HL-60 (cell line): ENCODE measurements at regions not wholly inside any gene's neighbourhood (a gene's known extent, or its start where the extent isn't known, plus 50 kb on each side); places are given as distances from the start of the nearest gene placed in this dataset.

ENCODE experiments used
- DNase-seq, 2 experiments: peaks; one replicate each; pipeline ENCODE4 v3.0.0-alpha.2; 2010 to 2020; ENCODE audit warnings: low read depth in 1 of 2, low spot score in 1 of 2
- H3K27ac ChIP-seq: fragments of 250-450 bp; sonication (Bioruptor Pico); replicated peaks from 2 replicates; pipeline ENCODE4 v1.5.1; 2020; ENCODE audit warnings: mild to moderate bottlenecking, moderate library complexity
- H3K27me3 ChIP-seq: fragments of 250-450 bp; sonication (Bioruptor Pico); 2 replicates; pipeline ENCODE4 v1.5.1; 2021; ENCODE audit warnings: mild to moderate bottlenecking, moderate library complexity; ENCODE audit not compliant: insufficient read depth, poor library complexity, severe bottlenecking
- H3K4me3 ChIP-seq: replicated peaks from 2 replicates; pipeline ENCODE4 v1.5.1; 2011; ENCODE audit warnings: mild to moderate bottlenecking, control low read depth, low read length; ENCODE audit not compliant: insufficient read depth
- GABPA ChIP-seq: IDR thresholded peaks from 2 replicates; pipeline ENCODE4 v1.6.1; 2012; ENCODE audit warnings: low read depth
- POLR2AphosphoS5 ChIP-seq: IDR thresholded peaks from 2 replicates; pipeline ENCODE4 v1.6.1; 2012; ENCODE audit warnings: low read depth
- SPI1 ChIP-seq: IDR thresholded peaks from 2 replicates; pipeline ENCODE4 v1.6.1; 2012; ENCODE audit warnings: low read depth, mild to moderate bottlenecking, borderline replicate concordance
- TF ChIP-seq, protein P1 (sequence below): IDR thresholded peaks from 2 replicates; pipeline ENCODE4 v1.6.1; 2012; ENCODE audit warnings: low read depth; ENCODE audit not compliant: insufficient replicate concordance
- TF ChIP-seq, protein P2 (sequence below): IDR thresholded peaks from one replicate; pipeline ENCODE4 v1.5.1; 2011; ENCODE audit warnings: low read length, control low read depth, inconsistent platforms; ENCODE audit not compliant: insufficient read depth

DNA sequence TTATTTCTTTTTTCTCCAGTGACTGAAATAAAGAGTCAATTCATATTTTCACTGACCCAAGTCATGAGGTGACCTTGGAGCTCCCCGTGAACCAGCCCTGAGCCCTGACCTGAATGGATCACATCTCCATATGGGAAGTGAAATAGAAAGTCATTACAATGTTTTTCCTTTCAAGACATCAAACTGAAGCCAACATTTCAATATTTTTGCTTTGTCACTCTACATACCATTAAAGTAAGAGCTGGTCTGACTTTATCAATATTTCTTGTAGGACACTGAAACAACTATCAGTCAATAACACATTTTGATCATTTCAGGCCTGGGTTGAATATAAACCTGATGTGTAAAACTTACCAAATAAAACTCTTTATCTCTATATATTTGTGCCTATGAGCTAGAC lies 249.8 kb upstream of the PHF14 start:
- no peak for TF ChIP-seq SPI1
- TF ChIP-seq, protein P1, sequence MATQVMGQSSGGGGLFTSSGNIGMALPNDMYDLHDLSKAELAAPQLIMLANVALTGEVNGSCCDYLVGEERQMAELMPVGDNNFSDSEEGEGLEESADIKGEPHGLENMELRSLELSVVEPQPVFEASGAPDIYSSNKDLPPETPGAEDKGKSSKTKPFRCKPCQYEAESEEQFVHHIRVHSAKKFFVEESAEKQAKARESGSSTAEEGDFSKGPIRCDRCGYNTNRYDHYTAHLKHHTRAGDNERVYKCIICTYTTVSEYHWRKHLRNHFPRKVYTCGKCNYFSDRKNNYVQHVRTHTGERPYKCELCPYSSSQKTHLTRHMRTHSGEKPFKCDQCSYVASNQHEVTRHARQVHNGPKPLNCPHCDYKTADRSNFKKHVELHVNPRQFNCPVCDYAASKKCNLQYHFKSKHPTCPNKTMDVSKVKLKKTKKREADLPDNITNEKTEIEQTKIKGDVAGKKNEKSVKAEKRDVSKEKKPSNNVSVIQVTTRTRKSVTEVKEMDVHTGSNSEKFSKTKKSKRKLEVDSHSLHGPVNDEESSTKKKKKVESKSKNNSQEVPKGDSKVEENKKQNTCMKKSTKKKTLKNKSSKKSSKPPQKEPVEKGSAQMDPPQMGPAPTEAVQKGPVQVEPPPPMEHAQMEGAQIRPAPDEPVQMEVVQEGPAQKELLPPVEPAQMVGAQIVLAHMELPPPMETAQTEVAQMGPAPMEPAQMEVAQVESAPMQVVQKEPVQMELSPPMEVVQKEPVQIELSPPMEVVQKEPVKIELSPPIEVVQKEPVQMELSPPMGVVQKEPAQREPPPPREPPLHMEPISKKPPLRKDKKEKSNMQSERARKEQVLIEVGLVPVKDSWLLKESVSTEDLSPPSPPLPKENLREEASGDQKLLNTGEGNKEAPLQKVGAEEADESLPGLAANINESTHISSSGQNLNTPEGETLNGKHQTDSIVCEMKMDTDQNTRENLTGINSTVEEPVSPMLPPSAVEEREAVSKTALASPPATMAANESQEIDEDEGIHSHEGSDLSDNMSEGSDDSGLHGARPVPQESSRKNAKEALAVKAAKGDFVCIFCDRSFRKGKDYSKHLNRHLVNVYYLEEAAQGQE = no peak
- no peak for TF ChIP-seq POLR2AphosphoS5
- TF ChIP-seq, protein P2, sequence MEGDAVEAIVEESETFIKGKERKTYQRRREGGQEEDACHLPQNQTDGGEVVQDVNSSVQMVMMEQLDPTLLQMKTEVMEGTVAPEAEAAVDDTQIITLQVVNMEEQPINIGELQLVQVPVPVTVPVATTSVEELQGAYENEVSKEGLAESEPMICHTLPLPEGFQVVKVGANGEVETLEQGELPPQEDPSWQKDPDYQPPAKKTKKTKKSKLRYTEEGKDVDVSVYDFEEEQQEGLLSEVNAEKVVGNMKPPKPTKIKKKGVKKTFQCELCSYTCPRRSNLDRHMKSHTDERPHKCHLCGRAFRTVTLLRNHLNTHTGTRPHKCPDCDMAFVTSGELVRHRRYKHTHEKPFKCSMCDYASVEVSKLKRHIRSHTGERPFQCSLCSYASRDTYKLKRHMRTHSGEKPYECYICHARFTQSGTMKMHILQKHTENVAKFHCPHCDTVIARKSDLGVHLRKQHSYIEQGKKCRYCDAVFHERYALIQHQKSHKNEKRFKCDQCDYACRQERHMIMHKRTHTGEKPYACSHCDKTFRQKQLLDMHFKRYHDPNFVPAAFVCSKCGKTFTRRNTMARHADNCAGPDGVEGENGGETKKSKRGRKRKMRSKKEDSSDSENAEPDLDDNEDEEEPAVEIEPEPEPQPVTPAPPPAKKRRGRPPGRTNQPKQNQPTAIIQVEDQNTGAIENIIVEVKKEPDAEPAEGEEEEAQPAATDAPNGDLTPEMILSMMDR = no peak
- no peak for TF ChIP-seq GABPA
- H3K27me3 ChIP-seq = no peaks in the 10 kb centered on the region
- H3K27ac ChIP-seq = no peak overlapping the region
- no peak for DNase-seq
- no peak overlapping the region for H3K4me3 ChIP-seq

DNA sequence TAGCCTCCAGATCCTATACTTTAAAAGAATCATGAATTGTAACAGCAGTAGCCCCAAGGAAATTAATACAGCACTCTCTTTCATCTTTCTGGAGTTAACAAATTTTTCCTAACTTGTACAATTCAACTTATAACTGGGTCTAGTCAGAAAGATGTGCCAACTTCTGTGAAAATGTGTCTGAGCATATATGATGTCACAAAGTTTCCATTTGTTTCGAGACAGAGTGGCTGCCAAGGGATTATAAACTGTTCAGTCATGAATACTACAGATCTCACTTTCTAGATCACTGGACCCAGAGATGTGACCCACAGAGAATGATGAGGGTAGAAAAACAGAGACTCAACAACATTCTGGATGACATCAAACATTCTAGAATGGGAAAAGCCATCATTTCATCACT lies 249.2 kb upstream of the PHF14 start:
- no peak for DNase-seq
- TF ChIP-seq, protein P2 = no peak
- no peak for TF ChIP-seq SPI1
- H3K27ac ChIP-seq = no peak overlapping the region
- no peaks in the 10 kb centered on the region for H3K27me3 ChIP-seq
- no peak overlapping the region for H3K4me3 ChIP-seq

DNA sequence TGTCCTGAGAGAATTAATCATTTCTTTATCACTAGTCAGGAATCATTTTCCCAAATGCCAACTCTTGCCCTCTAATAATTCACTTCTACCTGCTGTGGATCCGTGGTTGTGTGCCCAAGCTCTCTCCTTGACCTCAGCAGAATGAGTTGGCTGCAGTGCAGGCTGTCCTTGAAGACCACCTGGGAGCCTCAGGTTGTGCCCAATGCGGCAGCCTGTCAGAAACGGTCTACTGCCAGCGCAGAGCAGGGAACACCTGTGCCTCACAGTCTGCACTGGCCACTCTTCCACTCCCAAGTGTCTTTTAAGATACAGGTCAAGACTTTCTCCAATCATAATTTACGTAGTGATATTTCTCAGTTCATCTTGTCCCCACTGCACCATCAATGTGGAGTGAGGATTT lies 246.0 kb upstream of the PHF14 start:
- TF ChIP-seq, protein P2 = no peak
- TF ChIP-seq SPI1 (no peak), POLR2AphosphoS5 (no peak), GABPA (no peak)
- TF ChIP-seq, protein P1 = no peak

DNA sequence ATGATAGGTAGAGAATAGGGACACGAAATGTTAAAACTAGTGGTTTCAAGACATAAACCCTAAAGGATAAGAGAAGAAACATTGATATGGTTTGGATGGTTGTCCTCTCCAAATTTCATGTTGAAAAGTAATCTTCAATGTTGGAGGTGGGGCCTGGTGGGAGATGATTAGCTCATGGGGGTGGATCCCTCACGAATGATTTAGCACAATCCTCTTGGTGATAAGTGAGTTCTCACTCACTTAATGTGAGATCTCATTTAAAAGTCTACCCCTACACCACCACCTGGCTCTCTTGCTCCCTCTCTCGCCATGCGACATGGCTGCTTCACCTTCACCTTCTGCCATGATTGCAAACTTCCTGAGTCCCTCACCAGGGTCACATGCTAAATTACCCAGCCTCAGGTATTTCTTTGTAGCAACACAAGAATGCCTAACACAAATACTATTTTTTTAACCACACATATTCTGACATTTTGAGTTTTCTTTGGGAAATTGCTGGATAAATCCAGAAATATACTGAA lies 242.4 kb upstream of the PHF14 start:
- no peak overlapping the region for H3K27ac ChIP-seq
- no peak for TF ChIP-seq SPI1
- TF ChIP-seq GABPA = no peak
- TF ChIP-seq, protein P1 = no peak
- no peak for TF ChIP-seq POLR2AphosphoS5
- TF ChIP-seq, protein P2 = no peak

More for the DNA sequence above, 246.0 kb upstream of the PHF14 start:
- H3K27me3 ChIP-seq = no peaks in the 10 kb centered on the region
- no peak for DNase-seq
- no peak overlapping the region for H3K27ac ChIP-seq
- no peak overlapping the region for H3K4me3 ChIP-seq

More for the DNA sequence above, 242.4 kb upstream of the PHF14 start:
- no peak for DNase-seq
- Histone ChIP-seq H3K4me3 (no peak overlapping the region), H3K27me3 (no peaks in the 10 kb centered on the region)
